G401.6 (cell line): ENCODE measurements at regions not wholly inside any gene's neighbourhood (a gene's known extent, or its start where the extent isn't known, plus 50 kb on each side); places are given as distances from the start of the nearest gene placed in this dataset.
"Not testable (repeated sequence)": the region's sequence is repeated elsewhere in the genome, so short reads cannot be mapped to it uniquely, and the experiment has no call there.

Experiments used
- FAIRE-seq: peaks from 2 replicates; lab custom pipeline; 2012; peaks lifted over from hg19 to GRCh38; lab: Jason Lieb, UNC

- no peak for FAIRE-seq
Observed at GRCh38 chrY:19644889-19645638, 99.5 kb downstream of the KDM5D start.

- no peak for FAIRE-seq
Observed at GRCh38 chrY:19637651-19638347, 106.7 kb downstream of the KDM5D start.

DNA sequence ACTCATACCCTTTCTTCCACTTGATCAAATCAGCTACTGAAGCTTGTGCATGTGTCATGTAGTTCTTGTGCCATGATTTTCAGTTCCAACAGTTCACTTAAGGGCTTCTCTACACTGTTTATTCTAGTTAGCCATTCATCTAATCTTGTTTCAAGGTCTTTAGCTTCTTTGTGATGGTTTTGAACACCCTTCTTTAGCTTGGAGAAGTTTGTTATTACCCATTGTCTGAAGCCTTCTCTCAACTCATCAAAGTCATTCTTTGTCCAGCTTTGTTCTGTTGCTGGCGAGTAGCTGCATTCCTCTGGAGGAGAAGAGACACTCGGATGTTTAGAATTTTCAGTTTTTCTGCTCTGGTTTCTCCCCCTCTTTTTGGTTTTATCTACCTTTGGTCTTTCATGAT, 115.6 kb downstream of the KDM5D start:
- FAIRE-seq = no peak

DNA sequence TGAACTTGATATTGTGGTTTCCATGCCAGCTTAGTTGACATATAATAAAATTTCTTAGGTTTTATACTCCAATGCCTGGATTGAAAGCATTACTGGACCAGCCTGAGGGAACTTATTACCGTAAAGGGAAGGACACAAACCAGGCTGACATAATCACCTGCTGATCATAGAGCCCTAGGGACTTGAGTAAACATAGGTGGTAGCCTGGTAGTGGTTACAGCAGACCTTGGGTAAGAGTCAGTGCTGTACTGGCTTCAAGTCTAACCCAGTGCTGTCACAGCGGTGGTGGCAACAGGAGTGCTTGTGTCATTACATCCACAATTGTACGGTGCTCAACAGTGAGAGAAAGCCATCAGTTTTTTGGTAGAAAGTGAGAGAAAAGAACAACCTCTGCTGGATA, 122.1 kb downstream of the KDM5D start:
- no peak for FAIRE-seq

- no peak for FAIRE-seq
Observed at GRCh38 chrY:19621756-19622155, 122.8 kb downstream of the KDM5D start.

- FAIRE-seq = no peak
Observed at GRCh38 chrY:19601113-19601512, 143.4 kb downstream of the KDM5D start.

GRCh38 chrY:19600711-19601110, 143.8 kb downstream of the KDM5D start:
- FAIRE-seq = no peak

GRCh38 chrY:19590235-19590634, 154.3 kb downstream of the KDM5D start:
- FAIRE-seq = no peak

- no peak for FAIRE-seq
Observed at GRCh38 chrY:19589664-19590063, 154.9 kb downstream of the KDM5D start.

GRCh38 chrY:19587311-19587710, 157.2 kb downstream of the KDM5D start:
- no peak for FAIRE-seq

GRCh38 chrY:19580990-19581389, 163.5 kb downstream of the KDM5D start:
- not testable (repeated sequence) for FAIRE-seq

DNA sequence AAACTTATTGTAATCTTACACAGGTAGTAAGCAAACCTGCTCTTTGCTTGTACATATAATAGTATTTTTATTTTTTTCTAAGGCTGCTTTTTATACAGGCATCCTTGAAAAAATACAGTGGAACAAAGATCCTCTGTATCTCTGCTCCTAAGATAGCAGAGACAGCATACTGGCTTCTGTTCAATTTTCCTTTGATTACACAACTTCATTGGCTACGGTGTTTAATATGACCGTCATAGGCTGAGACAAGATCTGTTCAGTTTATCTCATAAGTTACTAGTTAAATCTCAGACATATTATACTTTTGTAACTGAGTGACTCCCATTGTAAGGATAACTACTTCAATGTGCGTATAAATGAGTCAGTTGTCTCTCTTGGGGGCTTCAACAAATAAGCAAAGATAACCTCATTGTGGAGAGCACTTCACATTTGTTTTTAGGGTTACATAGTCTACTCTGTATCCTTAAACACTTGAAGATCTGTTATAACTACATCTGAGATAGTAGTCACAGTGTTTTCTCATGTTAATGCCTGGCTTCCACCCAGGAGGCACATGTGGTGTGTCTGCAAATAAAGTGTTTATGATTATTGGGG, 166.1 kb downstream of the KDM5D start:
- no peak for FAIRE-seq

- no peak for FAIRE-seq
Observed at GRCh38 chrY:19577250-19577649, 167.3 kb downstream of the KDM5D start.

- no peak for FAIRE-seq
Observed at GRCh38 chrY:19574939-19575338, 169.6 kb downstream of the KDM5D start.

DNA sequence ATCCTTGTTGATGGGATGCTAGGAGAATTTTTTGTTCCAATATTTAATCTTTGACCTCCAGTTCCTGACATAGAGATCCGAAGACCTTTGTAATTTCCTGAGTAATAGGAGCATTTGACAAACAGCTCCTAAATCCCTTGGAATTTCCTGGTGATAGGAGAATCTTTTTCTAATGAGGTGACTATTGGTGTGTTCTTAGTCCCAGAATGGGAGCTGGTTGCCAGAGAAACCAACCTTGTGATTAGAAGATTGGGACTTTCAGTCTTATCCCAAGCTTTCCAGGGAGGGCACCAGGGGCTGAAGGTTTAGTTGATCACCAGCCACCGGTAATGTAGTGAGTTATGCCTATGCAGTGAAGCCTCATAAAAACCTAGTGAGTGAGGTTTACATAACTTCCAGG, 170.9 kb downstream of the KDM5D start:
- no peak for FAIRE-seq

DNA sequence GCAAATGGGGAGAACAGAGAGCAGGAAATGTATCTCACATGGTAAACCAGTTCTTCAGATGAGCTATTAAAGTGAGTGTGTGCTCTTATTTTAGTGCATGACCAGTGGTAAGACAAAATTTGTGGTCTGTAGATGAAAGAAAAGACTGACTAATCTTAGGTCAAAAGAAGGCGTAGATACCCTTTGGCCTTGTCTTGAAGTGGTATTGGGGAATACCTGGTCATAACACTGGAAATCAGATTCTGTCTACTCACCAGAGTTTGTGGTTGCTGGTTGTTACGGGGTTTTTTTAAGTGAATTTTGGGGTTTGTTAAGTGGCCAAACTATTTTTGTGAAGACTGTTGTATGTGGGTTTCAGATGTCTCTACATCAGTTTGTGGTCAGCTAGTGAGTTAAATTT, 173.5 kb downstream of the KDM5D start:
- no peak for FAIRE-seq

DNA sequence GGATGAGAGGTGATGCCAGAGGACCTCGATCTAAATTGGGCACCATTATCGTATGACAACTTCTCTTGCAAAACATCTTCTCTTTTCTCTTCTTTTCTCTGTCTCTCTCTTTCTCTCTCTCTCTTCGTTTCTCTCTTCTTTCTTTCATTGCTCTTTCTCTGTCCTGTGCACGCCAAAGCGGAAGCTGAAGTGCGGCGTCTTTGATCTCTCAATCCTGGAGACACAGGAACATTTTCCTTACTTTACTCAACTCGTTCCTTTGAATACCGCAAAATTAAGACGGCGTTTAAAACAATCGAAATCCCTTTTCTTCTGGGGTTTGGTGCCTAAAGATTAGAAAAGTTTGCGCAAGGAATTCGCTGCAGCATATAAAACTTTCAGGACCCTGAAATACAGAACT, 176.6 kb downstream of the KDM5D start:
- no peak for FAIRE-seq

DNA sequence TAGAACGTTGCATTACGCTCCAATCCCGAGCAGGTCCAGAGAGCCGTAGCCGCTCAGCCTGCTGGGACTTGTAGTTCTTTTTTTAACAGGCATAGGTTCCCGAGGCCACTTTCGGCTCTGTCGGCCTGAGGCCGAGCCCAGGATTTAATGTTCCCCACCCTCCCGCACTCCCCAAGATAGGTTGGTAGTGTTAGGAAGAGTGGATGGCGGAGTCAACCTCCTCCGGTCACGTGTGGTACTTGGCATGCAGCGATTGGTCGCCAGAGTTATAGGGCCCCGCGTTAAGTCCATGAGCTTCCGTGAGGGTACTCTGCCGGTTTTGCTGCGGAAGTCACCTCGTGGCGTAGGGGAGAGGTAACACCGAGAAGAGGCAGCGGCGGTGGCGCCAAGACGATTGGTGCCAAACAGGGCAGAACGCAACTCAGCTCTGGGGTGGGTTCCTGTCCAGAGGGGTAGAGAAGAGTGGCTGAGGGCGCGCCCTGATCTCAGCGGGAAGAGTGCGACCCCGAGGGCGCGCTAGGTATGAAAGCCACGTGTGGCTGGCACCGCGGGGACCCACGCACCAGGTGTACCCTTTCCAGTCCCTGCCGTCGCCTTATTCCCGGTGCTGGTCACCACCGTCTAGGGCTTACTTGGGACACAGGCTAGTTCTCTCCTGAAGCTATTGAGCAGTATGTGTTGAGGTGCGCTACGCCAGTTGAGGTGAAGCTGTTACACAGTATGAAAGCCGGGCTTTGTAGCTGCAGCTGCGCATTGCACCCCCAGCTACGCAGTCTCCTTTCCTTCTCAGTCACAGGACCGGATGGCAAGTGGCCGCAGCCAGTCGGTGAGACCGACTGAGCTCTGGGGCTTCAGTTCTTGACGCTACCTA, 177.2 kb downstream of the KDM5D start:
- peak; percentile 98 for FAIRE-seq

DNA sequence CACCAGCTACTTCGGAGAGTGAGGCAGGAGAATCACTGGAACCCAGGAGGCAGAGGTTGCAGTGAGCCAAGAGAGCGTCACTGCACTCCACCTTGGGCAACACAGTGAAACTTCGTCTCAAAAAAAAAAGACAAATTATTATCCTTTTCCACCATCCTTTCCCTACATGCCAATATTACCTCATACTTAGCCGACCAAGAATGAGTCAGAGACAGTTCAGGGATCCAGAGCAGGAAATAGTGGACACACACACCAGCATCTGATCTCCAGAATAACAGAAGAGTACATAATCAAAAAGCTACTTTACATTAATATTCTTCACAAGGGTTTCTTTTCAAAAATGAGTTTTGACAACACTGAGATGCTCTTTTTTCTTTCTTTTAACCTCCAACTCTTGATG, 185.4 kb downstream of the KDM5D start:
- no peak for FAIRE-seq

- no peak for FAIRE-seq
Observed at GRCh38 chrY:19549671-19550466, 194.7 kb downstream of the KDM5D start.

DNA sequence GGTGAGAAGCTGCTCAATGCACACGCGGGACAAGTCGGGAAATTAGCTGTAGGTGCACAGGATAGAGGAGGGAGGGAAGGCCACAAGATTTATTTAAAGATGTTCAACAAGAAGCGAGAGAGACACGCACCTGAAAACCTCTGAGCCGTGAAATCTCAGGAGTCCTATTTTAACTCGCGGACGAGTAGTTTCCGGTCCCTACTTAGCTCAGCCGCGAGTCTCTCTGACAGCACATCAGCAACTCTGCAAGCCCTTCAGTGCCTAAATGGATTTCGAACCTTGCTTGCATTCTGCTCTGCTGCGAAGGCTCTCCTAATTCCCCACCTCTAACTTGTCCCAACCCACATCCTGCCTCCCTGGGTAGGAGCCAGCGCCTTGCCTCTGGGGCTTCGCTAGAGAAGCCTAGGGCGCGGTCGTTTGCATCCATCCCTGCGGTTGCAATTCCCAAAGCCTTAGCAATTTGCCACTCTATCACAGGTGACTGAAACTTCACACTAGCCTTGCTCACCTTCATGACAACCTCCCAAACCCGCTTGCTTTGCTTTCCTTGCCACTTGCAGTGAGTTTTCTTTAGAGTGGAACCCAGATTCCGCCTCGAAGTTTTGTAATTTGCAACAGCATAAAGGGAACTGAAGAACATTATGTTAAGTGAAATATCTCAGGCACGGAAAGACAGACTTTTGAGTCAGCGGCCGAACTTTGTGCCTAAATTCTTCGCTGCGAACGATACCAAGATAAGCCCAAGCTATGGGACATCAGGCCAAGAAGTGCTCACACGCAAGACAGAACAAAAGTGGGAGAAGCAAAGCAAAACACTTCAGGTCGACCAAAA, 202.8 kb downstream of the KDM5D start:
- no peak for FAIRE-seq
